HG03064 (cell line): ENCODE measurements at regions not wholly inside any gene's neighbourhood (a gene's known extent, or its start where the extent isn't known, plus 50 kb on each side); places are given as distances from the start of the nearest gene placed in this dataset.
"Not testable (repeated sequence)": the region's sequence is repeated elsewhere in the genome, so short reads cannot be mapped to it uniquely, and the experiment has no call there.

Experiments
- ATAC-seq: cut with Tn5 transposase; IDR thresholded peaks from one replicate; pipeline ENCODE4 v1.9.1; 2021; ENCODE audit warnings: low read depth; ENCODE audit not compliant: unreplicated experiment

- no peak for ATAC-seq
Observed at GRCh38 chr13:76668716-76669115, 217.5 kb downstream of the KCTD12 start.

- no peak for ATAC-seq
Observed at GRCh38 chr13:76668141-76668540, 218.1 kb downstream of the KCTD12 start.

- ATAC-seq = no peak
Observed at GRCh38 chr13:76667551-76667950, 218.7 kb downstream of the KCTD12 start.

GRCh38 chr13:76663592-76664335 lies 222.4 kb downstream of the KCTD12 start:
- ATAC-seq = no peak

GRCh38 chr13:76659074-76659473 lies 227.1 kb downstream of the KCTD12 start:
- not testable (repeated sequence) for ATAC-seq

- ATAC-seq = no peak
Observed at GRCh38 chr13:76656500-76656899, 229.7 kb downstream of the KCTD12 start.

GRCh38 chr13:76656056-76656455 lies 230.1 kb downstream of the KCTD12 start:
- no peak for ATAC-seq

GRCh38 chr13:76654263-76654662 lies 231.9 kb downstream of the KCTD12 start:
- ATAC-seq = no peak

GRCh38 chr13:76651286-76651685 lies 234.9 kb downstream of the KCTD12 start:
- no peak for ATAC-seq

GRCh38 chr13:76647550-76647949 lies 238.7 kb downstream of the KCTD12 start:
- no peak for ATAC-seq

GRCh38 chr13:76646946-76647345 lies 239.3 kb downstream of the KCTD12 start:
- ATAC-seq = no peak

- ATAC-seq = no peak
Observed at GRCh38 chr13:76645632-76646031, 240.6 kb downstream of the KCTD12 start.

- ATAC-seq = no peak
Observed at GRCh38 chr13:76644906-76645305, 241.3 kb downstream of the KCTD12 start.

GRCh38 chr13:76643596-76643995 lies 242.6 kb downstream of the KCTD12 start:
- ATAC-seq = no peak

GRCh38 chr13:76641056-76641455 lies 245.1 kb downstream of the KCTD12 start:
- no peak for ATAC-seq

GRCh38 chr13:76638882-76639281 lies 247.3 kb downstream of the KCTD12 start:
- ATAC-seq = no peak

- ATAC-seq = no peak
Observed at GRCh38 chr13:76638181-76638580, 248.0 kb downstream of the KCTD12 start.

- ATAC-seq = no peak
Observed at GRCh38 chr13:76637641-76638141, 248.5 kb downstream of the KCTD12 start.

- no peak for ATAC-seq
Observed at GRCh38 chr13:76636829-76637228, 249.4 kb downstream of the KCTD12 start.

GRCh38 chr13:76635232-76636230 lies 250.7 kb downstream of the KCTD12 start:
- ATAC-seq = no peak

GRCh38 chr13:76634431-76635191 lies 251.6 kb downstream of the KCTD12 start:
- ATAC-seq = no peak
